Neural cell (in vitro differentiated cells): ENCODE measurements at regions not wholly inside any gene's neighbourhood (a gene's known extent, or its start where the extent isn't known, plus 50 kb on each side); places are given as distances from the start of the nearest gene placed in this dataset.

ENCODE experiments used
- H2AFZ ChIP-seq: fragments of 200-600, 300-800 bp; sonication (generic), shearing (Covaris generic); 2 replicates; pipeline ENCODE4 v1.6.0; 2014; ENCODE audit warnings: low read depth, mild to moderate bottlenecking, antibody characterized with exemption, low read length, moderate library complexity
- H3F3A ChIP-seq: fragments of 200-600 bp; shearing (Covaris generic); 2 replicates; pipeline ENCODE4 v1.6.1; 2016; ENCODE audit warnings: mild to moderate bottlenecking, moderate library complexity, mixed read lengths, antibody characterized with exemption, low read length; ENCODE audit not compliant: insufficient read depth, poor library complexity, severe bottlenecking
- H3K27ac ChIP-seq: fragments of 200-600, 300-800 bp; sonication (generic), shearing (Covaris generic); 2 replicates; pipeline ENCODE4 v1.5.1; 2014; ENCODE audit warnings: mild to moderate bottlenecking, low read length, moderate library complexity
- H3K27me3 ChIP-seq: fragments of 300-800, 200-600 bp; sonication (generic), shearing (Covaris generic); 2 replicates; pipeline ENCODE4 v1.6.0; 2014; ENCODE audit warnings: mild to moderate bottlenecking, low read depth, low read length, moderate library complexity; ENCODE audit not compliant: insufficient read depth
- H3K36me3 ChIP-seq: fragments of 300-800, 200-600 bp; sonication (generic), shearing (Covaris generic); 2 replicates; pipeline ENCODE4 v1.5.1; 2014; ENCODE audit warnings: mild to moderate bottlenecking, antibody characterized with exemption, low read length, moderate library complexity; ENCODE audit not compliant: insufficient read depth
- H3K4me2 ChIP-seq: fragments of 300-800, 200-600 bp; sonication (generic), shearing (Covaris generic); 2 replicates; pipeline ENCODE4 v1.6.0; 2014; ENCODE audit warnings: mild to moderate bottlenecking, low read length
- H3K4me3 ChIP-seq: fragments of 300-800, 200-600 bp; sonication (generic), shearing (Covaris generic); 2 replicates; pipeline ENCODE4 v1.5.1; 2014; ENCODE audit warnings: mild to moderate bottlenecking, low read length, moderate library complexity
- H3K79me2 ChIP-seq: fragments of 200-600 bp; shearing (Covaris generic); replicated peaks from 2 replicates; pipeline ENCODE4 v1.6.0; 2014; ENCODE audit warnings: mild to moderate bottlenecking, low read length, moderate library complexity; ENCODE audit not compliant: insufficient read depth
- H3K9ac ChIP-seq: fragments of 300-800, 200-600 bp; sonication (generic), shearing (Covaris generic); 2 replicates; pipeline ENCODE4 v1.6.1; 2016; ENCODE audit warnings: mild to moderate bottlenecking, low read length, mixed read lengths
- H3K9me2 ChIP-seq: fragments of 200-600 bp; shearing (Covaris generic); 2 replicates; pipeline ENCODE4 v1.6.1; 2016; ENCODE audit warnings: mild to moderate bottlenecking, low read length, mixed read lengths; ENCODE audit not compliant: insufficient read depth
- H3K9me3 ChIP-seq: fragments of 200-600, 300-800 bp; sonication (generic), shearing (Covaris generic); 2 replicates; pipeline ENCODE4 v1.6.1; 2016; ENCODE audit warnings: mild to moderate bottlenecking, mixed run types, low read length, moderate library complexity, mixed read lengths
- H4K20me1 ChIP-seq: fragments of 200-600 bp; shearing (Covaris generic); 2 replicates; pipeline ENCODE4 v1.6.1; 2016; ENCODE audit warnings: mild to moderate bottlenecking, mixed run types; ENCODE audit not compliant: insufficient read depth
- CTCF ChIP-seq: fragments of 450-650 bp; IDR thresholded peaks from 2 replicates; pipeline ENCODE4 v1.5.1; 2014; ENCODE audit warnings: antibody characterized with exemption, mild to moderate bottlenecking, moderate library complexity; ENCODE audit not compliant: poor library complexity, severe bottlenecking
- EP300 ChIP-seq: fragments of 450-650 bp; conservative IDR thresholded peaks from 2 replicates; pipeline ENCODE4 v1.6.1; 2014; ENCODE audit warnings: antibody characterized with exemption, mild to moderate bottlenecking, moderate library complexity; ENCODE audit not compliant: poor library complexity, severe bottlenecking
- EZH2 ChIP-seq: fragments of 200-600, 300-800 bp; shearing (Covaris generic), sonication (generic); IDR thresholded peaks from 2 replicates; pipeline ENCODE4 v1.6.1; 2014; ENCODE audit warnings: antibody characterized with exemption, low read length, borderline replicate concordance, mild to moderate bottlenecking; ENCODE audit not compliant: insufficient read depth, poor library complexity, severe bottlenecking
- MXI1 ChIP-seq: fragments of 450-650 bp; conservative IDR thresholded peaks from 2 replicates; pipeline ENCODE4 v1.6.1; 2014; ENCODE audit warnings: antibody characterized with exemption, mild to moderate bottlenecking; ENCODE audit not compliant: poor library complexity, severe bottlenecking
- POLR2AphosphoS5 ChIP-seq: IDR thresholded peaks from 2 replicates; pipeline ENCODE4 v1.6.1; 2012
- RAD21 ChIP-seq: fragments of 450-650 bp; conservative IDR thresholded peaks from 2 replicates; pipeline ENCODE4 v1.6.1; 2014; ENCODE audit warnings: antibody characterized with exemption, mild to moderate bottlenecking, moderate library complexity
- SMC3 ChIP-seq: fragments of 450-650 bp; conservative IDR thresholded peaks from 2 replicates; pipeline ENCODE4 v1.6.1; 2014; ENCODE audit warnings: antibody characterized with exemption, mild to moderate bottlenecking, moderate library complexity; ENCODE audit not compliant: poor library complexity
- TAF1 ChIP-seq: IDR thresholded peaks from 2 replicates; pipeline ENCODE4 v1.6.1; 2012; ENCODE audit warnings: low read depth
- TF ChIP-seq, protein P1 (sequence below): IDR thresholded peaks from 2 replicates; pipeline ENCODE4 v1.6.1; 2012; ENCODE audit warnings: borderline replicate concordance

DNA sequence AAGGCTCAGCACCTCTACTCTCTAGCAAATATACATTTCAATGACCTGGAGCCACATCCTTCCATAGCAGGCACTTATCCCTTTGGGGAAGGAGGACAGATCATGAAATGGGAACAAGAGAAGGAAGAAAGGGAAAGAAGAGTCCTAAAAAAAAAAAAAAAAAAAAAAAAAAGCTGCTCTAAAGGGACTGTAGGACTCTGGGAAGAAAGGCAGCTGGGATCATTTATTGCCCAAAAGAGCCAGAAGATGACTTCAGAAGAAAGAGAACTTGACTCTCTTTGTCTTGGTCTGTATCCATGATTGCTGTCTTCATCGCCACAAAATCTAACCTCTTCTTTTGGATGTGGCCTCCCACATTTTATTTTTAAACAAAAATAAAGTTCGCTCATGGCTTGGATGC, 203.6 kb upstream of the CELF2 start:
- Histone ChIP-seq H3K36me3 (no peaks in the 10 kb centered on the region), H3K9me2 (no peaks in the 10 kb centered on the region), H3F3A (no peaks in the 10 kb centered on the region), H2AFZ (no peak overlapping the region), H3K9me3 (no peaks in the 10 kb centered on the region), H3K9ac (no peak overlapping the region), H3K4me3 (no peak overlapping the region), H3K27ac (no peak overlapping the region), H3K79me2 (no peaks in the 10 kb centered on the region), H4K20me1 (no peaks in the 10 kb centered on the region), H3K4me2 (no peak overlapping the region), H3K27me3 (no peaks in the 10 kb centered on the region)
- no peak for TF ChIP-seq TAF1
- TF ChIP-seq POLR2AphosphoS5: no peak
- TF ChIP-seq CTCF: no peak
- TF ChIP-seq MXI1: no peak
- TF ChIP-seq SMC3: no peak
- TF ChIP-seq, protein P1, sequence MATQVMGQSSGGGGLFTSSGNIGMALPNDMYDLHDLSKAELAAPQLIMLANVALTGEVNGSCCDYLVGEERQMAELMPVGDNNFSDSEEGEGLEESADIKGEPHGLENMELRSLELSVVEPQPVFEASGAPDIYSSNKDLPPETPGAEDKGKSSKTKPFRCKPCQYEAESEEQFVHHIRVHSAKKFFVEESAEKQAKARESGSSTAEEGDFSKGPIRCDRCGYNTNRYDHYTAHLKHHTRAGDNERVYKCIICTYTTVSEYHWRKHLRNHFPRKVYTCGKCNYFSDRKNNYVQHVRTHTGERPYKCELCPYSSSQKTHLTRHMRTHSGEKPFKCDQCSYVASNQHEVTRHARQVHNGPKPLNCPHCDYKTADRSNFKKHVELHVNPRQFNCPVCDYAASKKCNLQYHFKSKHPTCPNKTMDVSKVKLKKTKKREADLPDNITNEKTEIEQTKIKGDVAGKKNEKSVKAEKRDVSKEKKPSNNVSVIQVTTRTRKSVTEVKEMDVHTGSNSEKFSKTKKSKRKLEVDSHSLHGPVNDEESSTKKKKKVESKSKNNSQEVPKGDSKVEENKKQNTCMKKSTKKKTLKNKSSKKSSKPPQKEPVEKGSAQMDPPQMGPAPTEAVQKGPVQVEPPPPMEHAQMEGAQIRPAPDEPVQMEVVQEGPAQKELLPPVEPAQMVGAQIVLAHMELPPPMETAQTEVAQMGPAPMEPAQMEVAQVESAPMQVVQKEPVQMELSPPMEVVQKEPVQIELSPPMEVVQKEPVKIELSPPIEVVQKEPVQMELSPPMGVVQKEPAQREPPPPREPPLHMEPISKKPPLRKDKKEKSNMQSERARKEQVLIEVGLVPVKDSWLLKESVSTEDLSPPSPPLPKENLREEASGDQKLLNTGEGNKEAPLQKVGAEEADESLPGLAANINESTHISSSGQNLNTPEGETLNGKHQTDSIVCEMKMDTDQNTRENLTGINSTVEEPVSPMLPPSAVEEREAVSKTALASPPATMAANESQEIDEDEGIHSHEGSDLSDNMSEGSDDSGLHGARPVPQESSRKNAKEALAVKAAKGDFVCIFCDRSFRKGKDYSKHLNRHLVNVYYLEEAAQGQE: no peak
- no peak for TF ChIP-seq EZH2
- TF ChIP-seq EP300: no peak
- TF ChIP-seq RAD21: no peak

DNA sequence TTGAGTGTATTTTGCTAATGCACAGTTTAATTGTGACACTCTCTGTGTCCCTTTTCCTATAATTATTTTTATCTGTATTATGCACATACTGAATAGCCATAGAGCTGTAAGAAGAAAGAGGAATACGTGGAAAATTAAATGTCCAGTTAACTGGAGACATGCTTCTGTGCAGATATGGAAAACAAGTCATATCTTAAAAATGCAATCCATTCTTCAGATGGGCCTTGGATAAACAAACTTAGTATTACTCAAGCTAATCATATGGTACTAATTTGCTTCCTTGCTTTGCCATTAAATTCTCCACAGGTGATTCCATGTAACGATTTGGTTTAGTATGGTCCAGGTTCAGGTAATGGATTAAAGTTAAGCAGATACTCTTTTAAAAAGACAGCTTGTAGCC, 201.2 kb upstream of the CELF2 start:
- H3K9me2 ChIP-seq: no peaks in the 10 kb centered on the region

More for the DNA sequence above, 201.2 kb upstream of the CELF2 start:
- Histone ChIP-seq H4K20me1 (no peaks in the 10 kb centered on the region), H2AFZ (no peak overlapping the region), H3K9ac (no peak overlapping the region), H3K79me2 (no peaks in the 10 kb centered on the region), H3F3A (no peaks in the 10 kb centered on the region), H3K36me3 (no peaks in the 10 kb centered on the region), H3K9me3 (no peaks in the 10 kb centered on the region), H3K4me2 (no peak overlapping the region), H3K4me3 (no peak overlapping the region), H3K27me3 (no peaks in the 10 kb centered on the region), H3K27ac (no peak overlapping the region)
- TF ChIP-seq TAF1 (no peak), MXI1 (no peak), CTCF (no peak), POLR2AphosphoS5 (no peak), RAD21 (no peak), EZH2 (no peak), EP300 (no peak), SMC3 (no peak)
- TF ChIP-seq, protein P1: no peak
